GM18867 (cell line): ENCODE measurements at regions not wholly inside any gene's neighbourhood (a gene's known extent, or its start where the extent isn't known, plus 50 kb on each side); places are given as distances from the start of the nearest gene placed in this dataset.
"Not testable (repeated sequence)": the region's sequence is repeated elsewhere in the genome, so short reads cannot be mapped to it uniquely, and the experiment has no call there.

Experiments
- ATAC-seq: cut with Tn5 transposase; IDR thresholded peaks from one replicate; pipeline ENCODE4 v1.9.1; 2021; ENCODE audit warnings: mild to moderate bottlenecking, moderate library complexity; ENCODE audit not compliant: unreplicated experiment

DNA sequence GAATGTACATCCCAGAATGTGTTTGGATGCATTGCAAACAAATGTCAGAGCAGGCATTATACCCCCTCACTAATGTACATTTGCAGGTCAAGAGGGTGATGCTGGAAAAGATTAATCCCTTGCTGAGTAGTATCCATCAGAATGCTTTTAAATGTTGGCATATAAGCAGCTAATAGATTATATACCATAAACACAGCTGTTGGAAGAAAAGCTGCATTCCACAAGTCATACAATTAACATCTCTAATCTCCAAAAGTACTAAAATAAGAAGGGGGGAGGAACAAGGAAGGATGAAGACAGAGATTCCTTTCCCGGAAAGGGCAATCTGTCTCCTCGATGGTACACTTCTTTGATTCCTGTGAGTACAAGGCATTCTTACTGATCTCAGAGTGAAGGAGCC is 445.7 kb upstream of the CDIN1 start:
- ATAC-seq = no peak

GRCh38 chr15:36136049-36136448 is 443.4 kb upstream of the CDIN1 start:
- ATAC-seq = no peak

DNA sequence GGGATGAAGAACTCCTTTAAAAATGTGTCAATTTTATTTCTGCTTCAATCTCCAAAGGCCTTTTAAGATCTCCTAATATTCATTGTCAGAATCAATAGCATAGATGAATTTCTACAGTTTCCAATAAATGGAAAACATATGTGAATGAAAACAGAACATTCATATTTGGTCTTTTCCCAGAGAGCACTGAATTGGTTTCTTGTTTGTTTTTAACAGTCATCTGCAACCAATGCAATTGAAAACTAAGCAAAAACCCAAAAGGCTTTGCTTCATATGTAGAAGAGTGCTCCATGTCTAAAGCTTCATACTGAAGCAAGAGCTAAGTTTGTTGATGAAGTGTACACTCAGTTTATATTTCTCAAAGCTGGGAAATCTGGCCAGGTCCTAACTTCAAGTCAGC is 426.5 kb upstream of the CDIN1 start:
- no peak for ATAC-seq

DNA sequence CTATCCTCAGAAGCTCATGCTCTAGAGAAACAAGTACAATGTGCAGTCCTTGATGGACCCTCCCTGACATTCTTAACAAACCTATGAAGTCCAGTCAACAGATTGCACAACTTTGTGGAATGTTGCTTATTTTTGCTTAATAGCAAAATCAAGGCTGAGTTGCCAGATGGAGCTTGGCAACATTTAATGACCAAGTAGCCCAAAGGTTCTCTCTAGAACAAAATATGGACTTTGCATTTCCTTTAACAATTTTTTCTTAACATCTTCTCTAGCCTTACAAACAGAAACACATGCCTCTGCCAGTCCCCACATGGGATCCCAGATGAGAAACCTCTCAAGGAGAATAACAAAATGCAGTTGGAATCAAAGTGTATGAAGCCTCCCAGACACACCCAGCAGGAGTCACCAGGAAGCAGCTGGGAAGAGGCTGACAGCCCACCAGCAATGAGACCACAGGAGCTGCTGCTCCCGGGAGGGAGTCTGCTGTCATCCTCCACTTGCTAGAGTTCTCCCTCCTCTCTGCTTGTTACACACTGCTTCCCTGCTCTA is 422.5 kb upstream of the CDIN1 start:
- no peak for ATAC-seq

- ATAC-seq = no peak
Observed at GRCh38 chr15:36160351-36160750, 419.1 kb upstream of the CDIN1 start.

DNA sequence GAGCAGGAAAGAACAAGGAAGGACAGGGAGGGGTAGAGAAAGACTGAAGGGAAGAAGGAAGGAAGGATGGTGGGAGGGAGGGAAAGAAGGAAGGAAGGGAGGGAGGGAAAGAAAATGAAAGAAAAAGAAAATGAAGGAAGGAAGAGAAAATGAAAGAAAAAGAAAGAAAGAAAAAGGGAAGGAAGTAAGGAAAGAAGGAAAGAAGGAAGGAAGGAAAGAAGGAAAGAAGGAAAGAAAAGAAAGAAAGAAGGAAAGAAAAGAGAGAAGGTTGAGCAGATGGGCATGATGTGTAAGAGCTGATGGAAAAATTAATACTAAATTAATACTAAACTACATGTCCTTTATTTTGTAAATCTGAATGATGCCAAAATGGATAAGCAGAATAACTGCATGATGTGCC is 418.3 kb upstream of the CDIN1 start:
- ATAC-seq = no peak

DNA sequence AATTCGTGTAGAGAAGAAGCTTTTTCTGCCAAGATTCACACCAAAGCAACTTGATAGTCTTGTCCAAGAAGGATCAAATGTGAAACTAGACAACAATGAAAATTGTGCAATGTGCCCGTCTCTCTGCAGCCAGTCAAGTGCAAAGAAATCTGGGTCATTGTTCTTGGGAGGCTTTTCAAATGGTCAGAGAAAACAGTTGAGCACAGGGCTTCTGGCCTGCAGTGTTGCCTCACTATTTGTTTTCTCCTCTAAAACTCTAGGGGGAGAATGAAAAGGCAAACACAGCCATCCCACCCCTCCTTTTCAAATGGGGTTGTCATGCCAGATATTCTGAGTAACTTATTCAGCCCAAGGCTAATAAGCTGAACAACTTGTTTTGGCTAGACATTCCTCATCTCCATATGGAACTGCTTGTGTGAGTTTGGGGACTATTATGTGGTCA is 417.6 kb upstream of the CDIN1 start:
- ATAC-seq = no peak

DNA sequence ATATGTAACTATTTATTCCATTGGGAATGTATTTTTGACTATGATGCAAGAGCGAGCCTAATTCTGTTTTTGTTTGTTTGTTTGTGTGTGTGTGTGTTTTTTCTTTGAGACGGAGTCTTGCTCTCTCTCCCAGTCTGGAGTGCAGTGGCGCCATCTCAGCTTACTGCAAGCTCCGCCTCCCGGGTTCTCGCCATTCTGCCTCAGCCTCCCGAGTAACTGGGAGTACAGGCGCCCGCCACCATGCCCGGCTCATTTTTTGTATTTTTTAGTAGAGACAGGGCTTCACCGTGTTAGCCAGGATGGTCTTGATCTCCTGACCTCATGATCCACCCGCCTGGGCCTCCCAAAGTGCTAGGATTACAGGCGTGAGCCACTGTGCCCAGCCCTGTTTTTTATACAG is 415.4 kb upstream of the CDIN1 start:
- ATAC-seq = not testable (repeated sequence)

GRCh38 chr15:36172955-36173354 is 406.5 kb upstream of the CDIN1 start:
- ATAC-seq = no peak

DNA sequence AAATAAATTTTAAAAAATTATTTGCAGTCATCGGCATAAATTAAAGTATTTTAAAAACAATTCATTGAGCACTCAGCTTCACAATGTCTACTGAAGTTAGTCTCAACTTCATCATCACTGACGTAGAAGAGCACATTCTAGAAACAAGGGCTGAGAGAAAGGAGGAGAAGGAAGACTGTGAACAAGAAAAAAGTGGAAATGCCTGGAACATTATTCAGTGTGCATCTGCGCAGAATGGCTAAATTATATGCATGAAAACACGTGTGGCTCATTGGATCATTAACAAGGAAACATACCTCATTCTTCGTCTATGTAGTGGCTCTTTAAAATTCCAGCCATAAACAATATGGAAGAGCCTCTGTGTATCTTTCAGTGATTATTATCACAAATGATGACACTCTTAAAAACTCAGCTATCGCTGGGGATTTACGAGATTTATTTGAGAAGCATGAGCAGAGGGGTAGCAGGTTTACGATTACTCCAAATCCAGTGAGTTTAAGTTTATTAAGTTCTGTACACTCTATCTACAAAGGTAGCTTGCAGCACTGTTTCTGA is 404.2 kb upstream of the CDIN1 start:
- no peak for ATAC-seq

- ATAC-seq = no peak
Observed at GRCh38 chr15:36175741-36176291, 403.6 kb upstream of the CDIN1 start.

DNA sequence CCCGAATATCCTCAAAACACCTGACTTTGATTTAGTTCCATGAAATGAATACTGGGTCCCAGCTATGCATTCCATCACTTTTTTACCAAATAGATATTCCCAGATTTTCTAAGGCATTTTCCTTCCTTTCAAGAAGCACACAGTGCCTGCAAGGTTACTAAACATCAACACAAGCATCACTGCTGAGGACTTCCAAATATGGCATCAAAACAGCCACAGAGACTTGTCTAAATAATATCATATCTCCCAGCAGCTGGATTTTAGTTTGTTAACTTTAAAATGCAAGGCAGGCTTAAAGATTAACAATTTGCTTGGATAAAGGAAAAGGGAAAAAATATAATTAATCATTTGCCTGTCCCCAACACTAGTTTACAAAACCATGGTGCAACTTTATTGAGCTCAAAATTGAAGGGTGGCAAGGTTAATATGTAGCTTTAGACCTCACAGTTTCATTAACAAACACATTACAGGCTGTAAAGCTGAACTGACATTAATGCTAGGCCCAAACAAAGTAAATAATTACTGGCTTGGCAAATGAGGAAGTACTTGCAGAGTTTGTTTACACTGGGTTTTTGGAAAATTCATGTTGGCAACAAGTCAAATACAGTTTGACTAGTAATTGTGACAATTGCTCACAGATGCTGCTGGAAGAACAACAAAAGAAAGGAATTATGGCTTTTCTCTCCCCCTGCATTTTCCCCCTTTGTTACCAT is 401.7 kb upstream of the CDIN1 start:
- no peak for ATAC-seq

GRCh38 chr15:36178303-36178633 is 401.2 kb upstream of the CDIN1 start:
- no peak for ATAC-seq

DNA sequence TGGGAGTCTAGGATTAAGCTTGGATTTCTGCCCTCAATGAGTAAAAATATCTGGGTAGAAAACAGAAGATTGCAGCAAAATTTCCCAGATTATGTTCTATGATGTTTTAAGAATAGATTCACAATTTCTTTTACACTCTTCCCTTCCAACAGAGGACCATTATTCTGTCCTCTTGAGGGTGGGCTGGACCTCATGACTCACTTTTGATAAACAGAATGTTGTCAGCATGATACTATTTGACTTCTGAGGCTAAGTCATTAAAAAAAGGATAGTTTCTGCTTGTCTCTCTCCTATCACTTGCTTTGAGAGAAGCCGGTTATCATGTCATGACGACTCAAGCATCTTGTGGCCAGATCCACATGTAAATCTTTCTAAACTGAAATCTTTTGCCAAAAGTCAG is 396.2 kb upstream of the CDIN1 start:
- no peak for ATAC-seq

DNA sequence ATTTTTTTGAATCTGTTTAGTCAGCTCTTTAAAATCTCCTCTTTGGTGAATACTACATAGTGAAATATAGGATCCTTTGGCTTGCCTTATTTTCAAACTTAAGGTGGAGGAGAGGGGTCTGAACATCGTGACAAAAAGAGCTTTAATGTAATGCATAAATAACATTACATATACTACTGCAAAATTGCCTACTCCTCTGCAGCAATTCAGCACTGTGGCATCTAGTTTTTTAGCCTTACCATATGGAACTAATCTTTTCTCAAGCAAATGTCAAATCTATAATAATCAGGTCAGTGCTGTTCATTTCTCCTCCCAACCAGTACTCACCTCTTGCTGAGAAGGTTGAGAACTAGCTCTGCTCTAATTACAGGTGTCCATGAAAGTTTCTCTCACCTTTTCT is 394.0 kb upstream of the CDIN1 start:
- no peak for ATAC-seq

- no peak for ATAC-seq
Observed at GRCh38 chr15:36185845-36186244, 393.6 kb upstream of the CDIN1 start.

- ATAC-seq = no peak
Observed at GRCh38 chr15:36186376-36186775, 393.1 kb upstream of the CDIN1 start.

GRCh38 chr15:36191459-36191858 is 388.0 kb upstream of the CDIN1 start:
- ATAC-seq = no peak

DNA sequence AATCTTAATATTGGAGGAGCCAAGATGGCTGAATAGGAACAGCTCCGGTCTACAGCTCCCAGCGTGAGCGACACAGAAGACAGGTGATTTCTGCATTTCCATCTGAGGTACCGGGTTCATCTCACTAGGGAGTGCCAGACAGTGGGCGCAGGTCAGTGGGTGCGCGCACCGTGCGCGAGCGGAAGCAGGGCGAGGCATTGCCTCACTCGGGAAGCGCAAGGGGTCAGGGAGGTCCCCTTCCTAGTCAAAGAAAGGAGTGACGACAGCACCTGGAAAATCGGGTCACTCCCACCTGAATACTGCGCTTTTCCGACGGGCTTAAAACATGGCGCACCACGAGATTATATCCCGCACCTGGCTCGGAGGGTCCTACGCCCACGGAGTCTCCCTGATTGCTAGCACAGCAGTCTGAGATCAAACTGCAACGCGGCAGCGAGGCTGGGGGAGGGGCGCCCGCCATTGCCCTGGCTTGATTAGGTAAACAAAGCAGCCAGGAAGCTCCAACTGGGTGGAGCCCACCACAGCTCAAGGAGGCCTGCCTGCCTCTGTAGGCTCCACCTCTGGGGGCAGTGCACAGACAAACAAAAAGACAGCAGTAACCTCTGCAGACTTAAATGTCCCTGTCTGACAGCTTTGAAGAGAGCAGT is 383.9 kb upstream of the CDIN1 start:
- ATAC-seq = not testable (repeated sequence)

GRCh38 chr15:36208868-36209582 is 370.4 kb upstream of the CDIN1 start:
- ATAC-seq = no peak

GRCh38 chr15:36210426-36210825 is 369.0 kb upstream of the CDIN1 start:
- no peak for ATAC-seq
